G401 (cell line): ENCODE measurements at regions not wholly inside any gene's neighbourhood (a gene's known extent, or its start where the extent isn't known, plus 50 kb on each side); places are given as distances from the start of the nearest gene placed in this dataset.
"Not testable (repeated sequence)": the region's sequence is repeated elsewhere in the genome, so short reads cannot be mapped to it uniquely, and the experiment has no call there.

Source experiments
- DNase-seq: peaks from one replicate; pipeline ENCODE4 v3.0.0-alpha.2; 2015; ENCODE audit warnings: low spot score
- in situ Hi-C: cut with HindIII; loops from 2 replicates; pipeline ENCODE4 v1.10.0; 2016; ENCODE audit warnings: low sequenced_read_pairs, mixed read lengths

GRCh38 chr12:31834150-31834549 lies 105.3 kb upstream of the AMN1 start:
- in situ Hi-C loops = no loop called here
- no peak for DNase-seq

DNA sequence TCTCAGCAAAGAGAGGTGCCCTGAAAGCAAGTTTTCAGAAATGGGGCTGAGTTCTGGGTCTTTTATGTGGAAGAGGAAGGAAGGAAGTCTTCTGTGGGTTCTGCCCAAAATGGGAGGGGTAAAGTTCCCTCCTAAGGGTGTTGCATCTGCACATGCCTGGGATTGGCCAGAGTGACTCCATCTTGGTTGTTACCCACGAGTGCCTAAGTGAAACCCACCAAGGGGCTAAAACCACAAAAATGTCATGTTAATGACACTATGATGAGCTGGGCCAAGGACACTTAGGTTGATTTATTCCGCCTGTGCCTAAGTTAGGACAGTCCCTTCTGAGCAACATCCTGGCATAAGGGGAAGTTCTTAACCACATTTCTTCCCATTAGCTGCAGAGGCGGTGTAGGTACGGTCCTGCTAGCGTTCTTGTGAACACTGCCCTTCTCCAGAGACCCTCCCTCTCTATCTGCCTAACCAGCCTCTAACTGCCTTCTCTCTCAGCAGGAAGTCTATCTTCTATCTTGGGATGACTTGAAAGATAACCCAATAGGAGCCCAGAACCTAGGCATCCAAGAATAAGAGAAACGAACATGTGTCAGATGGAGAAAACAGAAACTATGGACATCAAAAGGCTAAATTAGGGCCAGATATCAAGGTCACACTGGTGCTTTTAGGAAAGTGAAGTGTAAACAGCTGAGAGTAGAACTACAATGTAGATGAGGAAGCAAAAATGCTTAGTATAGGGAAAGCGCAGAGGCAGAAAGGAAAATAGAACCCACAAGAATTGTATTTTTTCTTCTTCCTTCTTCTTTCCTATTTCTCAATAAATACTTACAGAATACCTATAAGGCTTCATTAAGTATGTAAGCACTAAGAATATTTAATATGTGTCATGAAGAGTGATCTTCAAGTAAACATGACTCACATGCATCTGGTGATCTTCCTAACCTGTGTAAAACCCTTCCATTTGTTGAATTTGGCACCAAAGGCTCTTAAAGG lies 104.2 kb upstream of the AMN1 start:
- in situ Hi-C loops = no loop called here
- DNase-seq = no peak

DNA sequence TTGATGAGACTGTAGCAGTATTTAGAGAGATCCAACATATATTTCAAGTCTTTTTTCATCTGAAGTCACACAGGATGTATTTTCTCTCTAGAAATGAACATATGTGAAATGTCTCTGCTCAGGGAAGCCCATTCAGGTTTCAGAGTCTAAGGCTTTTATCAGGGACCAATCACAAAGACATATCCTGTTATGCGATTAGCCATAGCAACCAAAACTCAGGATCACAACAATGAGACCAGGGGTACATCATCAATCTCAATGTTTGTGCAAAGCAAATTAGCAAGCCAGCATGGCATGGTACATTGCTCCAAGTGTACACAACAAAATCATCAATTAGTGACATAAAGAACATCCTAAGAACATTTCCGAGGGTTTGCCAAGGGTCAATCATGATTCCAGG lies 99.2 kb upstream of the AMN1 start:
- in situ Hi-C loops = no loop called here
- DNase-seq = no peak

DNA sequence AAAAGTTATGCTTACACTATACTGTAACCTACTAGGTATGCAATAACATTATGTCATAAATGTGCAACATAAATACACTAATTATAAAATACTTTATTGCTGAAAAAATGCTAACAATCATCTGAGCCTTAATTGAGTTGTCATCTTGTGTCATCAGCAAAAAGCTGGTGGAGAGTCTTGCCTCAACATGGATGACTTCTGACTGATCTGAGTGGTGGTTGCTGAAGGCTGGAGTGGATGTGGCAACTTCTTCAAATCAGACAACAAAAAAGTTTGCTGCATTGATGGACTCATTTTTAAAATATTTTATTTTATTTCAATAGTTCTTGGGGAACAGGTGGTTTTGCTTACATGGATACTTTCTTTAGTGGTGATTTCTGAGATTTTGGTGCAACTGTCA lies 93.9 kb upstream of the AMN1 start:
- in situ Hi-C loops = no loop called here

GRCh38 chr12:31821484-31821883 lies 92.7 kb upstream of the AMN1 start:
- DNase-seq = no peak
- in situ Hi-C loops = no loop called here

More for the DNA sequence above, 93.9 kb upstream of the AMN1 start:
- DNase-seq = no peak

DNA sequence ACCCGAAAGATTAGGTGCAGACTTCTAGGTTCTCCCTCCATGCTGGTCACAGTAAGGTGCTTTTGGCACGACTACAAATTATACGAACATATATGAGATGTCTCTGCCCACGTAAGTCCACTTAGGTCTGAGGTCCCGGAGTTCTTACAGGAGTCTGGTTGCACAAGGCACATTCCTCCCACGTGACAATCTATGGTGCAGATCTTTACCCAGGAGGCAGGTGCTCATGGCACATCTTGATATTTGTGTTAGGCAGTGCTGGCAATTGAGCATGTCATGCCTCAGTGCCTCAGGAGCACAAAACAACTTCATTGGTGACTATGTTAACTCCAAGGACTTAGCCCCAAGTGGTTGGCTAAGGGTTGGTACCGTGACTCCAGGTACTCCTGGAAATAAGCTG lies 92.0 kb upstream of the AMN1 start:
- DNase-seq = no peak
- in situ Hi-C loops = no loop called here

GRCh38 chr12:31819427-31819826 lies 90.6 kb upstream of the AMN1 start:
- in situ Hi-C loops = no loop called here
- DNase-seq = no peak

- DNase-seq = no peak
- in situ Hi-C loops = no loop called here
Observed at GRCh38 chr12:31818623-31819268, 89.9 kb upstream of the AMN1 start.

GRCh38 chr12:31817120-31817519 lies 88.3 kb upstream of the AMN1 start:
- in situ Hi-C loops = no loop called here
- DNase-seq = no peak

- in situ Hi-C loops = no loop called here
Observed at GRCh38 chr12:31815096-31815495, 86.3 kb upstream of the AMN1 start.

GRCh38 chr12:31813305-31813704 lies 84.5 kb upstream of the AMN1 start:
- in situ Hi-C loops = no loop called here

More at GRCh38 chr12:31815096-31815495, 86.3 kb upstream of the AMN1 start:
- no peak for DNase-seq

DNA sequence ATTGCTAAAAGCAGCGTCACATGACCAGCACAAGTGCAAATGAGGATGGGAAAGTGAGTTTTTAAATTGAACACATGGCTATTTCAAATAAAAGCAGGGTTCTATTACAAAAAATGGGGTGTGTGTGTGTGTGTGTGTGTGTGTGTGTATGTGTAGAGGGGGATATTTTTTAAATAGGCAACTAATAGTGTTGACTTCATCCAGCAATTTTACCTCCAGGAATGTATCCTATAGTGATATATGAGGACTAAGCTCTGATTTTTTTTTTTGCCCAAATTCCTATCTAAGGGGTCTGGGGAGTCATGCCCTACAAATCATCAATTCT lies 78.9 kb upstream of the AMN1 start:
- in situ Hi-C loops = no loop called here
- no peak for DNase-seq

More at GRCh38 chr12:31813305-31813704, 84.5 kb upstream of the AMN1 start:
- DNase-seq = no peak

- in situ Hi-C loops, DNase-seq: not testable (repeated sequence)
Observed at GRCh38 chr12:31807081-31807772, 78.4 kb upstream of the AMN1 start.

- DNase-seq, in situ Hi-C loops: not testable (repeated sequence)
Observed at GRCh38 chr12:31805681-31806080, 76.9 kb upstream of the AMN1 start.

- DNase-seq, in situ Hi-C loops: not testable (repeated sequence)
Observed at GRCh38 chr12:31804707-31805106, 75.9 kb upstream of the AMN1 start.

GRCh38 chr12:31804185-31804504 lies 75.3 kb upstream of the AMN1 start:
- in situ Hi-C loops = no loop called here
- no peak for DNase-seq

GRCh38 chr12:31803306-31804184 lies 74.7 kb upstream of the AMN1 start:
- in situ Hi-C loops = no loop called here
- no peak for DNase-seq

DNA sequence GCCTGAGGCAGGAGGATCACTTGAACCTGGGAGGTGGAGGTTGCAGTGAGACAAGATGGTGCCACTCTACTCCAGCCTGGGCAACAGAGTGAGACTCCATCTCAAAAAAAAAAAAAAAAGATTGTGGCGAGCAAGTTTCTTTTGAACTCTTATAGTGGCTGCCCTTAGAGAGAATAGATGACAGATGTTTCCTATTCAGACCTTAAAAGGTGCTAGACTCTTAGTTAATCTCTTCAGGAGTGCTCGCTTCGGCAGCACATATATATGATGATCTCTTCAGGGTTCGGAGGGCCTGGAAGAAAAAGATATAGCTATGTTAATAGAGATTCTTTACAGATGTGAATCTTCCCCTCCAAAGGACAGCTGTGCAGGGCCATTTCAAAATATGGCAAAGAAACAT lies 73.1 kb upstream of the AMN1 start:
- in situ Hi-C loops = no loop called here
- DNase-seq = no peak

DNA sequence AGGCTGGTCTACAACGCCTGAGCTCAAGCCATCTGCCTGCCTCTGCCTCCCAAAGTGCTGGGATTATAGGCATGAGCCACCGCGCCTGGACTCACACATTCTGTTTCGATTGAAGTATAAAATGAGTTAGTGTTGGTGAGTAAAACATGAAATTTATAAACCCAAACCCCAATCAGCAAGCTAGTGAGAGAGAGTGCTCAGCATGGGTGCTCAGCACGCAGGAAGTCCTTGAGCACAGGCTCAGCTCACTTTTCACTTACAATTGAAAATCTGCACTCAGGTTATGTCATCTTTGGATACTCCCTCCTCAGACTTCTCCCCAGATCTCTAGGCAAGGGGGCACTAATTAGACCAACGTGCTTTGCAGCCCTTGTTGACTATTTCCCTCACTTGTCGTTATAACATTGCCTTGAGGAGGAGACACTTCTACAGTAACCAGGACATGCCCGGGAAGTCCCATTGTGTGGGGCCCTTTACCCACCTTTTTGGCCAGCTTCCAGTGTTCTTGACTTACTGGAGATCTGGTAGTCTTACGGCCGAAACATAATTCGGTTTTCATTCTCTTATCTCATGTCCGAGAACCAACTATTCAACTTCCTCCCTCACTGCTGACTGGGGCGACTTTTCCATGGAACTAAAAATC lies 68.5 kb upstream of the AMN1 start:
- DNase-seq = no peak
- in situ Hi-C loops = no loop called here
